OCI-LY1 (cell line): ENCODE measurements at regions not wholly inside any gene's neighbourhood (a gene's known extent, or its start where the extent isn't known, plus 50 kb on each side); places are given as distances from the start of the nearest gene placed in this dataset.

Experiments
- EZH2 ChIP-seq: fragments of 200-600 bp; sonication (generic), shearing (Covaris generic); IDR thresholded peaks from 2 replicates; pipeline ENCODE4 v1.8.0; 2017; ENCODE audit warnings: borderline replicate concordance, mixed run types, mild to moderate bottlenecking, antibody characterized with exemption, low read length, moderate library complexity, mixed read lengths
- TF ChIP-seq, protein P1 (sequence below): fragments of 200-600 bp; sonication (generic), shearing (Covaris generic); IDR thresholded peaks from 2 replicates; pipeline ENCODE4 v1.5.1; 2017; ENCODE audit warnings: mild to moderate bottlenecking, antibody characterized with exemption, low read length, moderate library complexity, mixed read lengths

DNA sequence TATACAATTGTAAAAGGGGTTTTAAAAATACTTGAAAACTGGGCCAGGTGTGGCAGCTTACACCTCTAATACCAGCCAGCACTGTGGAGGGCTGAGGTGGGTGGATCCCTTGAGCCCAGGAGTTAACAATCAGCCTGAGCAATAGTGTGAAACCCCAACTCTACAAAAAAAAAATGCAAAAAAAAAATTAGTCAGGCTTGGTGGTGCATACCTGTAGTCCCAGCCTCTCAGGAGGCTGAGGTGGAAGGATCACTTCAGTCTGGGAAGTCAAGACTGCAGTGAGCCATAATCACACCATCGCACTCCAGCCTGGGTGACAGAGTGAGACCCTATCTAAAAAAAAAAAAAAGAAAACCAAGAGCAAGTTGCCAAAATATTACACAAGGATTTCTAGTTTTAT lies 182.7 kb downstream of the UBE2E3 start:
- TF ChIP-seq, protein P1, sequence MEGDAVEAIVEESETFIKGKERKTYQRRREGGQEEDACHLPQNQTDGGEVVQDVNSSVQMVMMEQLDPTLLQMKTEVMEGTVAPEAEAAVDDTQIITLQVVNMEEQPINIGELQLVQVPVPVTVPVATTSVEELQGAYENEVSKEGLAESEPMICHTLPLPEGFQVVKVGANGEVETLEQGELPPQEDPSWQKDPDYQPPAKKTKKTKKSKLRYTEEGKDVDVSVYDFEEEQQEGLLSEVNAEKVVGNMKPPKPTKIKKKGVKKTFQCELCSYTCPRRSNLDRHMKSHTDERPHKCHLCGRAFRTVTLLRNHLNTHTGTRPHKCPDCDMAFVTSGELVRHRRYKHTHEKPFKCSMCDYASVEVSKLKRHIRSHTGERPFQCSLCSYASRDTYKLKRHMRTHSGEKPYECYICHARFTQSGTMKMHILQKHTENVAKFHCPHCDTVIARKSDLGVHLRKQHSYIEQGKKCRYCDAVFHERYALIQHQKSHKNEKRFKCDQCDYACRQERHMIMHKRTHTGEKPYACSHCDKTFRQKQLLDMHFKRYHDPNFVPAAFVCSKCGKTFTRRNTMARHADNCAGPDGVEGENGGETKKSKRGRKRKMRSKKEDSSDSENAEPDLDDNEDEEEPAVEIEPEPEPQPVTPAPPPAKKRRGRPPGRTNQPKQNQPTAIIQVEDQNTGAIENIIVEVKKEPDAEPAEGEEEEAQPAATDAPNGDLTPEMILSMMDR, result no peak
- TF ChIP-seq EZH2, result no peak
